Osteocyte (in vitro differentiated cells): ENCODE measurements at regions not wholly inside any gene's neighbourhood (a gene's known extent, or its start where the extent isn't known, plus 50 kb on each side); places are given as distances from the start of the nearest gene placed in this dataset.

Experiments
- DNase-seq: peaks from one replicate; pipeline ENCODE4 v3.0.0; 2021; ENCODE audit warnings: mixed read lengths; ENCODE audit not compliant: unreplicated experiment; ENCODE audit errors: extremely low spot score
- H3K27ac Mint-ChIP-seq: one replicate; pipeline ENCODE4 v1.8.0; 2021; ENCODE audit warnings: mild to moderate bottlenecking, mixed read lengths; ENCODE audit not compliant: unreplicated experiment
- H3K27me3 Mint-ChIP-seq: one replicate; pipeline ENCODE4 v1.8.0; 2021; ENCODE audit warnings: mixed read lengths; ENCODE audit not compliant: unreplicated experiment
- H3K36me3 Mint-ChIP-seq: one replicate; pipeline ENCODE4 v1.8.0; 2021; ENCODE audit warnings: mixed read lengths; ENCODE audit not compliant: unreplicated experiment
- H3K4me1 Mint-ChIP-seq: one replicate; pipeline ENCODE4 v1.8.0; 2021; ENCODE audit warnings: mixed read lengths; ENCODE audit not compliant: unreplicated experiment
- H3K4me3 Mint-ChIP-seq: one replicate; pipeline ENCODE4 v1.8.0; 2021; ENCODE audit warnings: mild to moderate bottlenecking, moderate library complexity, mixed read lengths; ENCODE audit not compliant: unreplicated experiment
- H3K9me3 Mint-ChIP-seq: one replicate; pipeline ENCODE4 v1.8.0; 2021; ENCODE audit warnings: mixed read lengths; ENCODE audit not compliant: unreplicated experiment
- TF ChIP-seq, protein P1 (sequence below): fragments of 200-600 bp; sonication (generic); IDR thresholded peaks from 2 replicates; pipeline ENCODE4 v1.5.0; 2021; ENCODE audit warnings: antibody characterized with exemption, mild to moderate bottlenecking, moderate library complexity

- Mint-ChIP-seq H3K27me3 (peaks cover 9% of the 10 kb centered on the region), H3K4me3 (no peak overlapping the region), H3K36me3 (peaks cover 7% of the 10 kb centered on the region), H3K4me1 (no peaks in the 10 kb centered on the region), H3K9me3 (peaks cover 23% of the 10 kb centered on the region), H3K27ac (no peak overlapping the region)
- TF ChIP-seq, protein P1, sequence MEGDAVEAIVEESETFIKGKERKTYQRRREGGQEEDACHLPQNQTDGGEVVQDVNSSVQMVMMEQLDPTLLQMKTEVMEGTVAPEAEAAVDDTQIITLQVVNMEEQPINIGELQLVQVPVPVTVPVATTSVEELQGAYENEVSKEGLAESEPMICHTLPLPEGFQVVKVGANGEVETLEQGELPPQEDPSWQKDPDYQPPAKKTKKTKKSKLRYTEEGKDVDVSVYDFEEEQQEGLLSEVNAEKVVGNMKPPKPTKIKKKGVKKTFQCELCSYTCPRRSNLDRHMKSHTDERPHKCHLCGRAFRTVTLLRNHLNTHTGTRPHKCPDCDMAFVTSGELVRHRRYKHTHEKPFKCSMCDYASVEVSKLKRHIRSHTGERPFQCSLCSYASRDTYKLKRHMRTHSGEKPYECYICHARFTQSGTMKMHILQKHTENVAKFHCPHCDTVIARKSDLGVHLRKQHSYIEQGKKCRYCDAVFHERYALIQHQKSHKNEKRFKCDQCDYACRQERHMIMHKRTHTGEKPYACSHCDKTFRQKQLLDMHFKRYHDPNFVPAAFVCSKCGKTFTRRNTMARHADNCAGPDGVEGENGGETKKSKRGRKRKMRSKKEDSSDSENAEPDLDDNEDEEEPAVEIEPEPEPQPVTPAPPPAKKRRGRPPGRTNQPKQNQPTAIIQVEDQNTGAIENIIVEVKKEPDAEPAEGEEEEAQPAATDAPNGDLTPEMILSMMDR: no peak
- no peak for DNase-seq
Observed at GRCh38 chr2:19185086-19185485, 173.3 kb downstream of the OSR1 start.

DNA sequence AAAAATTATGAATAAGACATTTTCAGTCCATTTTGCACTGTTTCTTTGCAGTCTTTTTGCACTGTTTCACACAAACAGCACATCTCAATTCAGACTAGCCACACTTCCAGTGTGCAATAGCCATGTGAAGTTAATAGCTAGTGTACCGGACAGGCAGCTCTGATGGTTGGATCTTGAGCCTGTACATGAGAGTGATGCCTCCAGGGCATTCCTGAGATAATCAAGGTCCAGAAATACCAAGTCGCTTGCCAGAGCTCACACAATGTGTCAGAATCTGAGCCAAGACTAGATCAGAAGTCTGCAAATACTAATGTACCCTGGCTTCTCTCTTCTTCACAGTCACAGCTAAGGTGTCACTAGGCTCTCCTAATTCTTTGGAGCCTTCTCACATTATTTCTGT, 180.2 kb downstream of the OSR1 start:
- Mint-ChIP-seq H3K36me3 (peaks cover 9% of the 10 kb centered on the region), H3K4me1 (no peaks in the 10 kb centered on the region), H3K9me3 (peaks cover 23% of the 10 kb centered on the region), H3K27me3 (peaks cover 8% of the 10 kb centered on the region), H3K4me3 (no peak overlapping the region), H3K27ac (no peak overlapping the region)
- no peak for DNase-seq
- TF ChIP-seq, protein P1: no peak

DNA sequence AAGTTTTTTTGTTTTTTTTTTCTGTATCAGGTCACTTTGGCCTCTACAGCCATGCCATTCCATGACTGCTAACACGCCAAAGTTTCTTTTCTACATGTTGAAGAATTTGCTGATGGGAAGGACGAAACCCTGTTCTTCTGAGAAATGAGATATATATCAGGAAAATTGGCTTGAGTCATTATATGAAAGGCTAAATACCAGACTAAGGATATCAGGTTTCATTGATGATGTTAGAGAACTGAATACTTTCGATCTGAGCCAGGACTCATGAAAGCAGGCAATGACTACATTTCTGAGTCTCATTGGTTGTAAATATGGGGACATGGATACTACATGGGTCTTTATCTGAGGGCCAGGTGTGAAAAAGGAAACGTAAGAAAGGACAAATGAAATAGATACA, 181.4 kb downstream of the OSR1 start:
- peaks cover 18% of the 10 kb centered on the region for H3K9me3 Mint-ChIP-seq
- H3K4me3 Mint-ChIP-seq: no peak overlapping the region
- no peak for DNase-seq
- no peak overlapping the region for H3K27ac Mint-ChIP-seq
- peaks cover 6% of the 10 kb centered on the region for H3K27me3 Mint-ChIP-seq
- TF ChIP-seq, protein P1: no peak
- peaks cover 9% of the 10 kb centered on the region for H3K36me3 Mint-ChIP-seq
- H3K4me1 Mint-ChIP-seq: no peaks in the 10 kb centered on the region

- Mint-ChIP-seq H3K36me3 (peaks cover 9% of the 10 kb centered on the region), H3K4me1 (no peaks in the 10 kb centered on the region), H3K27me3 (peaks cover 5% of the 10 kb centered on the region), H3K9me3 (peaks cover 13% of the 10 kb centered on the region), H3K27ac (no peak overlapping the region), H3K4me3 (no peak overlapping the region)
- TF ChIP-seq, protein P1: no peak
- DNase-seq: no peak
Observed at GRCh38 chr2:19176172-19176852, 182.1 kb downstream of the OSR1 start.

- Mint-ChIP-seq H3K27ac (no peak overlapping the region), H3K9me3 (no peaks in the 10 kb centered on the region), H3K27me3 (peaks cover 2% of the 10 kb centered on the region), H3K36me3 (no peaks in the 10 kb centered on the region), H3K4me1 (no peaks in the 10 kb centered on the region), H3K4me3 (no peak overlapping the region)
- TF ChIP-seq, protein P1: no peak
- DNase-seq: no peak
Observed at GRCh38 chr2:19174176-19174575, 184.2 kb downstream of the OSR1 start.
